ENCODE measurements at regions not wholly inside any gene's neighbourhood (a gene's known extent, or its start where the extent isn't known, plus 50 kb on each side); places are given as distances from the start of the nearest gene placed in this dataset.

DNA sequence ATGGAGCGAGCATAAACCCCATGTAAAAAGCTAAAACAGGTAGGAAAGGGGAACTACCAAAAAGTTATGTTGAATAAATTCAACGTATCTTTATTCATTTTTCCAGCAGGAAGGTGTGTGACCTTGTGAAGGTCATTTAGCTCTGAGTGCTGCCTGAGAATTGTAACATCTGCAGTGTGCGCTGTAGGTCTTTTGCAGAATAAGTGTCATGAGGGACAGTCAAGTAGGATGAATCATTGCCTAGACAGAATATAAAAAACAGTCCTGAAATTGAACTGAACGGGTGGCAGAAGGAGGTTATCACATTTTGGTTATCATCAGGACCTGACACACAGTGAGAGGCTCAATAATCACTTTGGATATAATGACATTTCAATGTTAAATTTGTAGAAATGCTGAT lies 334.8 kb upstream of the NOVA1 start:
- no peak for DNase-seq

DNA sequence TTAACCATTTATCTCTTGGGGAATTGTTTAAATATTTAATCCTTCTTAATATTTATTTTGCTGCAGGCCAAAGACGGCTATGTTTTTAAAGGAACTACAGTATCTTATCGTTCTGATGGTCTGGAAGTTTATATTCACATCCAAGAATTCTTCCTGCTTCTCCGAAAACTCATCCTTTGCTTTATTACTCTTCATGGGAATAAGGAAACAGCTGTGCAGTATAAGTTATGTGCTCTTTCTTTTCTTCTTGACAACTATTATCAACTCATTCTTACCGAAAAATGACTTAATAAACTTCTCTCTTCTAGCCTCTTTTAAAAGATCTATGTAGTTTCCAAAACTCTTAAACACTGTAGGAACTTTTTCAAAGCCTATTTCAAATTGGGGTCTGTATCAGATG lies 335.6 kb upstream of the NOVA1 start:
- DNase-seq, result no peak

DNA sequence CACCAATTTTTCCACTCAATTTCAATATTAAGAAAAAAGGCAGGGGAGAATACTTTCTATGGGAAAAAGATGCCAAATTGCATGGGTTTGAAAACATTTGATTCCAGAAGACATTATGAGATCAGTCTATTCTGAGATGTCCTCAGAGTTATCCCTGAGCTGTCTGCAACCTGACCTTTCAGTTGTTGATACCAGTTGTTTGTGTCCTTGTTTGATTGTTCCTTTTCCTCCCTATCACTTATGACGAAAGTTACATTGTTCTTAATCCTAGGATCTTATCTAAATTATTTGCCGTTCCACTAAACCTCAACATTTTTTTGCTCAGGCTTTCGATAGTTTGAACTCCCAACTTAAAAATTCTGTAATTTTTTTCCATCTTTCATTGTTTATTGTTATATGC lies 336.3 kb upstream of the NOVA1 start:
- DNase-seq, result no peak

DNA sequence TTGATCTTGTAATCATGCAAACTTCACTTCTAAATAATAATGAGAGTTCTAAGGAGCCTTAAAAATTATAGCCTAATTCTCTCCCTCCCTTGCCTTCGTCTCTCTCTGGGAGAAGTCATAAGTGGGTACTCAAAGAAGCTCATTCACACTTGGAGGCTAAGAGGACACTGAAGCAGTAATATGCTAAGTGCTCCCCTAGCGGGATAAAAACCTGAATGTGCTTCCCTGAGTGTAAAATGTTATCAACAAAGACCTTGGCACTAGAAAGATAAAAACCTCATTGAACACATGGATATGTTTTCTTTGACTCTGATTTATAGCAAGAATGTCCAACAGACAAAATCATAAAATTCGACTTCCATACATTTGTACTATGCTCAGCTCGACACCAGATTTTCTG lies 337.9 kb upstream of the NOVA1 start:
- no peak for DNase-seq

DNA sequence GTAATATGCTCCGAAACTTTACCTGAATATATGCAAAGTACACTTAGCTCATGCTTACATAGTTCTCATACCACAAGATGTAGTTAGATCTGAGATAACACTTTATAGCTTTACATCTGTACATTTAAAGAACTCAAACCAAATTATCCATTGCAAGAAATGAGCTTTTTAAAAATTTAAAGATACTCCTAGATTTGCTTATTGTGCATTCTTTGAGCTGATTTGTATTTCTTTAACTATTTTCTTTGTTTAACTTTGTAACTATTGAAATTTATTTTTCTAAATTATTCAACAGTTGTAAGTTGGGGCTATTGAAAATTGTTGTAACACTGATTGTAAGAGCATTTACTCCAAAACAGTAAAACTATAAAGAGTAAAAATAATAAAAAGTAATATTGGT lies 340.2 kb upstream of the NOVA1 start:
- DNase-seq, result no peak

DNA sequence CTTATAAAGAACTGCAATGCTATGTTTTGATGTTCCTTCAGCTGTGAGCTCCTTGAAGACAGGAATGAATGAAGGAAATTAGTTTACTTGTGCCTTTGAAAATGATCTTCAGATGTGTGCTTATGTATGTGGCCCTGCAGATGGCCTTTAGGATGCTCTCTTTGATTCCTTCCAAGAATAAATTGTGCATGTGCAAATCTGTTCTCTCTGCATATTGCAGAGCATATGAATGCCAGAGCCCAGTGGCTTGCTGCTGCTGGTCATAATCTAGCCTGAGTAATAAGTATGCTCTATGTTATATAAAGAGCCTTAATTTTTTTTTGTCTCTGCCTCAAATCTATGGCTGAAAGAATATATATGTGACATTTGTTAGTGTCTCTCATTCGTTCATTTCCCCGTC lies 341.9 kb upstream of the NOVA1 start:
- no peak for DNase-seq

DNA sequence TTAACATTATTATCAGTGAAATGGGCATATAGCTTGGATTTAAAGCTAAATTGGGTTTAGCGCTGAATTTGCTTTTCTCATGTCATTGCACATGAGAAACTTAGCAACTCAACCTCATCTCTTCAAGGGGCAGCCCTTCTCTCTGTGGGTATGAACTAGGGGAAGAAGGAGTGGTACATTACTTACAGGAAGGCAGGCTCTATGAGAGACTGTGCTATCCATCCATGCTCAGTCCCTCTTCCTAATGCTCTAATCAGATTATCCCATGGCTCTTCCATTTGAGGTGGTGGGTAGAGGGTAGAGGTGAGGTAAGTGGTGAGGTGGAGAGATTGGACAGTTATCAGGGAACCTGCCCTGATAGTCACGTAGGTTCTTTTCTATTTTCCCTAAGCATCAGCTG lies 343.7 kb upstream of the NOVA1 start:
- no peak for DNase-seq

DNA sequence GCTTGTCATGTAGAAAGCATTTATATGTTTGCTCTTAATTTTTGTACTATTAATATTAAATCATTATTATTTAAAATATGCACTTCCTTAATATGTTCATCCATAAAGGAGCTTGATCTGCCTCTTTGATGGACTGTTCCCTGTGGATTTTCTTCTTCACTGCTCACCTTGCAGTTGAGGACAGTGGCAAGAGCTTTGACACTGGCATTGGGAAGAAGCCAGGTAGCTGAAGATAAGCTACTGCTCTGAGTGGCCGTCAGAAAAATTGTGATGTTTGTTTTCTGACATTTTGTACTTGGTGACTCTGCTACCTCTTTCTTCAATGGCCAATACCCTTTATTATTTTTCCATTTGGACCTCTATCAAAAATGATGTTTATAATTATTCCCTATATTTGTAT lies 349.4 kb upstream of the NOVA1 start:
- no peak for DNase-seq

DNA sequence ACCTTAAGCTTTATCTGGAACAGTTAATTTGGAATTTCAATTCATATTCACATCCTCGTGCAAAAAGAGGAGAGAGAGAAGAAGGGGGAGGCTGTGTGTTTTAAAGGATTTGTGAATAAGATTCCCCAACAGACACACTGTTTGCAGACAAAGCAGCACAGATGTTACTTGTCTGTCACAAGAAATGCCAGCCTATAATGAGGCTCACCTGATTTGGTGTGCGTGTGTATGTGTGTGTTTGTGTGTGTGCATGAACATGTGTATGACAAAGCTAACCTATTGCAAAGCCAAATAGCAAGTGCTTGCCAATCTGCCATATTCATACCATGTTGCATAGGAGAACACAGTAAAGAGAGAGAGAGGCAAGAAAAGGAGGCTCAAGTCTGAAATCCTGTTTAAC lies 361.6 kb upstream of the NOVA1 start:
- no peak for DNase-seq

DNA sequence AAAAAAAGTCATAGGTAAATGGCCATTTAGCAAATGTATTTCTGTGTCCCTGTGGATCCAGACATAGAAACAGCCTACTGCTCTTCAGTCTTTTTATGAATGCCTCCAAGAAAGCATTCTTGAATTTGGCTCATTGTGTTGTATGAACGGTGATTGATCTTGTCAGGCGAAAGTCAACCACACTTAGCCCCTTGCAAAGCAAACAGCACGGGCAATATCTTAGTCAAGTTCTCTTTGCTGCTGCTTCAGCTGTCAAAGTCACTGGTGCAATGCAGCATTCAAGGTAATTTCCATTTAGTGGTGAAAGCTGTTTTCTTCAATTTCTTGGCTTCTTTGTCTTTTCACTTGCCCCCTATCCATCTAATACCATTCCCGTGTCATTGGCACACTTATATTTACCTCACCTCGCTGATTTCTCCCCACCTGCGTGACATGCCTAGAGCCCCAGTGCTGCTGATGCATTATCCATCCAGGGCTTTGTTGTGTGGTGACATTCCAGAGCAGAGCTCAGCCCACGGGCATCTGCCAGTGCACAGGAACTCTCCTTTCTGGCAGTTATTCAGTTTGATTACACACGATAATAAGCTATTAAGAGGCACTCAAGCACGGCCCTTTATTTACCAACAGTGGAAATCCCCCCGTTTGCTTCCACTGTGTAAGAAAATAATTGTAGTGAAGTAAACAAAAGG lies 362.3 kb upstream of the NOVA1 start:
- DNase-seq, result peak; percentile 17

DNA sequence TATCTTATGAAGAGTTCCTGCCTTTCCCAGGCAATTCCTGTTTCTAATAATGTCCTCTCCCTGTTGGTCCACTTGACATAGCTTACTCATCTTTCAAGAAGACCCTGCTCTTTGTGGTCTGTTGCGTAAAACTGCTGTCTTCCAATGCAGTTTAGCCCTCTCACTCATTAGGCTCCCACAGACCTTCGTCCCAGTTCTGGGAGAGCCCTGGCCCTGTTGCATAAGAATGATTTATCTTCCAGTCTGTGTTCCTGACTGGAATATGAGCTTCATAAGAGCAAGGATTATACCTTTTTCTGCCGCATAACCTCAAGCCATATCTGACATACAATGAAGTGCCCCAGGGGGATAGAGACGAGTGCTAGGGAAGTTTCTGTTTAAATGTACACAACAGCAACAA lies 365.9 kb upstream of the NOVA1 start:
- DNase-seq, result no peak

DNA sequence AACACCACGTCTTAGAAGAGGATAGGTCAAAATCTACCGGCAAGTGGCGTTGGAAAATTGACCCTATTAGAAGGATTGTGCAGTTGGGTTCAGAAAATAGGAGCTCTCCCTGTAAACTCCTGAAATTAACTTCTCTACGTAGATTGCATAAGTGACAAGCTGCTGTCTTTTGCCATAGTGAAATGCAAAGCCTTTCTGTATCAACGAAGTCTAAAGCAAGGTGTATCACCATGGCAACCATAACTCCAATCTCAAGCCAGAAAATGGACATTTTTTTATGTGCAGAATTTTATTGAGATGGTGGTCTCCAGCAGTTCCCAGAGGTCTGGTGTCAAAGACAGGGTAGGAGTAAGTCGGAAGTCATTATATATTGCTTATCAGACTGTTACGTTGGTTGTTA lies 367.7 kb upstream of the NOVA1 start:
- DNase-seq, result no peak

DNA sequence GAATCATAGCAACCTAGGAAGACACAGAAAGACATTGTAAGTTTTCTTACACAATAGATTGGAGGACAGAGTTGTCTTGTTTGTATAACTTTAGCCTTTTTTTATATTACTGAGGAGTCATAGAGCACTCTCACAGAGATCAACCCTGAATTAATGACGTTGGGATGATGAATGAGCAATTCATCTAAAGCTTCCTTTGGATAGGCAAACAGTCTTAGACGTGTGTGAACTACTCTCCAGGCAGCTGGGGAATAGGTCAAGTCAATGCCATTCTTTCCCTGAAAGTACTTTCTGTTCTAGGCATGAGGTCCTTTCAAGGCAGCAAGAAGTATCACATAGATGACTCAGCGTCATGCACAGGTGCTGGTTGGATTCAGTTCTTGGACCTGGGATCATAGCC lies 369.1 kb upstream of the NOVA1 start:
- no peak for DNase-seq

DNA sequence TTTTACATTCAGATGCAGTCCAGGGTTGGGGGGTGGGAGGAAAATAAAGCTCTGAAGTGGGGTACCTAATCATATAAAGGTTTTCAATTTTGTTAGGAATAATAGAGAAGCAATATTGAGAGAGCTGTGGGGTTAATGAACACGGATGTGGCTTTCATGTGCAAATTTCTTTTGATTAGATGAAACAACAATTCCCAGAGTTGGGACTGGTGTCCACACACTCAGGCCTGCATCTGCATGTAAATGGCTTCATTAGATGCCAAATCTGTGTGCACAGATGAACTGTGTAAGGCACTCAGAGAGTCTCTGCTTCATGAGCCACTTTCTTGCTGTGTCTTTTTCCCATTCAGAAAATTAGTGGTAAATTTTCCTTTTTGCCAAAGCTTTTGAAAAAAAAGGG lies 377.1 kb upstream of the NOVA1 start:
- DNase-seq, result no peak

DNA sequence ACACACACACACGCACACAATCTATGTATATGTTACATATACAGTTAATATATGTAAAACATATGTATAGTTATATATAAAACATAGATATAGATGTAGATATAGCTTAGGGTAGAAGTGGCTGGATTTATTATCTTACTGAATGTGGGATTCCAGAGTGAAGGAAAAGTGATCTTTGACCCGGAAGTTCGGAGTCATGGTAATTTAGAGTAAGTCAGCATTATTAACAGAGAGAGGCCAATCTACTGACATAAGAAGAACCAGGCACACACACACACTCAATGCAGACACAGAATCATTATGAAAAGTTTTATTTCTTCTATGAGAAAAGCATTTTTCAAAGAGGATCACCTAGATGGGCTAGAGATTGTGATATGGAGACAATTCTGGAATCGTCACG lies 384.2 kb upstream of the NOVA1 start:
- no peak for DNase-seq

DNA sequence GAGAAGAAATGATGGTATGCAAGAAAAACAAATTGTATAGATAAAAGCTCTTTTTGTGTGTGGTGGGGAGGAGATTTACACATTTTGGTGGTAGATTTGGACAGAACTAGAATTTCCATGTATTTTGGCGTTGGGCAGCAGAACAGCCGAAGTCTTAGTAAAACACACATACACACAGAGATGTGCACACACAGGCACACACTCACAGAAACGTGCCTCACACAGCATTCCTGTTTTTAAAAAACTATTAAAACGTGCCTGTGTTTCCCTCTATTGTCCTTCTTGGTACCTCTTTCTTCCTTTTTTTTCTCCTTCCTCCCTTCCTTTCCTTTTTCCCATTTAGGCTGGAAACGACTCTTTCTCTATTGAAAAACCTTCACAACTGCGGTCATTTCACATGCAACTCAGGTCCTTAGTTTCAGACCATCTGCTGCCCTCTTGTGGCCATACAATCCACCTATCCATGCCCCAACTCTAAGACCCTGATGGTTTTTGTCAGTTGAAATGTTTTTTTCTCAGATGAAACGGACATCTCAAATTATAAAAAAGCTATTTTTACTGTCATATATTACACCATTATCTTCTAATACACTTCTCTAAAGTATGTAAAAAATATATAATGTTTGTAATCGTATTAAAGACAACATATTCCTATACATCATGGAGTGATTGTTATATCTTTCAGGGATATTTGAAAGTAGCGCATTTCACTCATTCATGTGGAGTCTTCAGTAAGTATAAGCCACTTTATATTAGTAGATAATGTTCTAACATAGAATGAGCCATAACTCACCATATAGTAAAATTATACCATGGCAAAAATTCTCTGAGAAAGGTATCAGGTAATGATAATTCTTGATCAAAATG lies 386.7 kb upstream of the NOVA1 start:
- peak; percentile 75 for DNase-seq

DNA sequence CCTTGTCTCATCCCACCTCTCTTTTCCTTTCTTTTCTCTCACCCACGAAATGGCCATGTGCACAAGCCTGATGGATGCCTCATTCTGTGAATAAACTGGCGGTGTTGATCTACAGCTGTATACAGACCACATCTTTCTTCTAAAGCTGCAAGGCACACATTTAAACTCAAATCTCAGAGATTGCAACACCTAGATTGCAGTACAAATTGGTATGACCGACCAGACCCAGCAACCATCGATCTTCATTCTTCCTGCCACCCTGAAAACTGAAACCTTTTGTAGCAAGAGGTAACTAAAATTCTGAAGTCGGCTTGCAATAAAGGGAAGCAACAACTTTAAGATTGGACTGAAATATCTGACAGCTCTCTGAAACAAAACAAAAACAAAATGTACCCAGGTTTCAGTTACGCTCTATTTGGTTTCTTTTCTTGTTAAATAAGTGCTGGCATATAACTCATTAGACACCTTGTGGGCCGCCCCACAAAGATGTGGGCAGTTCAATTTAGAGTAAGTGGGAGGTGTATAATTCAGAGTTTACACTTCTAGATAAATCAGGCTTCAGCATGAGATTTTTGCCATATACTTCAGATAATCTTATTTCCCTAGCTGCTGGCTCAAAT lies 390.0 kb upstream of the NOVA1 start:
- DNase-seq, result no peak

DNA sequence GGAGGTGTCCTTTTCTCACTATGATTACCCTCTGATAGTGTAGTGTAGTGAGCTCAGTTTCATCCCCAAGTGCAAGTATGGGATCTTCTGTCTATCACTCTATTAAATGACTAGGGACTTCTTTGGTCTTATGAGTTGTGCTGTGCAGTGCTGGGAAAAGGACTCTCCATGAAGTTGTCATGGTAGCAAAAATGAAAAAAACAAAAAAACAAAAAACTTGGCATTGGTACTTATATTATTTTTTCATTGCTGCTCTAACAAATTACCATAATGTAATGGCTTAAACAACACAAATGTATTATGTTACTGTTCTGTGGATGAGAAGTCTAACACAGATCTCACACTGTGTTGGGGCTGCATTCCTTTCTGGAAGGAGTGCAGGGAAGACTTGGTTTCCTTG lies 393.1 kb upstream of the NOVA1 start:
- DNase-seq, result no peak

DNA sequence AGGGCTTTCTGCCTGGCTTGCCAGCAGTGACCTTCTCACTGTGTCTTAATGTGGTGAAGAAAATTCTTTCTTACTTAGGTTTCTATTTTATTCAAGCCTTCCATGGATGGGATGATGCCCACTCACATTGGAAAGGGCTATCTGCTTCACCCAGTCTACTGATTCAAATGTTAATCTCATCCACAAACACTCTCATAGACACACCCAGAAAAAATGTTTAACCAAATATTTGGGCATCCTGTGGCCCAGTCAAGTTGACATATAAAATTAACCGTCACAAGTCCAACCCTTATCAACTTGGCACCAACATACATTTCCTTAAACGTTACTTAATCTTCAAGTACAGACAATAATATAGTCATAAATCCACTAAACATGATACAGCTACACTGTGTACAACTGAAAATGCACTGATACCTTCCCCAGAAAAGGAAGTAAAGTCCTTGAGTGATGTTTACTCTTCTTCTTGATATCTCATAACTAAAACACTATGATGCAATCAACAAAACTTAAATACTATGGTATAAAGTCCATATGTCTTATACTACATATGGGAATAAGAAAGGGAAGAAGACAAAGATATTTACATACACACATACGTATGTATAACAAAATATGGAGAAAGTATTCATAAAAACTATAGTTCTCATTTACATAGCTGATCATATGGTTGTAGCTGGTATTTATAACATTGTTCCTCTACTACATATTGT lies 394.7 kb upstream of the NOVA1 start:
- DNase-seq, result no peak

DNA sequence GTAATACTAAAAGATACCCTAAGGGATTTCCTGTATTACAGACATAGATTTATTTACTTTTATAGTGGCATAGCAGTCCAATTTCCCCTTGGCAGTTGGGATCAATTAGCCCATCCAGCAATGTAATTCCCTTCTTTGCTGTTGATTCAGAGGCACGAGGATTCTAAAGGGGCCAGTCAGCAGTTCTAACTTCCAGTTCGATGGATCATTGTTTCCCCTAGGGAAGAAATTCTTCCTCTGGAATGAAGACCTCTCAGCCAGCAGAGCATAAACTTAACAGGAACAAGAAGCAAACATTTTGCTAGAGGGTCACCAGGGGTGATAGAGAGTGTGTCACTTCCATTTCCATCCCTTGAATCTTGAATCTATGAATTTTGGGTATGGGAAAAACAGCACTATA lies 395.7 kb upstream of the NOVA1 start:
- no peak for DNase-seq

DNA sequence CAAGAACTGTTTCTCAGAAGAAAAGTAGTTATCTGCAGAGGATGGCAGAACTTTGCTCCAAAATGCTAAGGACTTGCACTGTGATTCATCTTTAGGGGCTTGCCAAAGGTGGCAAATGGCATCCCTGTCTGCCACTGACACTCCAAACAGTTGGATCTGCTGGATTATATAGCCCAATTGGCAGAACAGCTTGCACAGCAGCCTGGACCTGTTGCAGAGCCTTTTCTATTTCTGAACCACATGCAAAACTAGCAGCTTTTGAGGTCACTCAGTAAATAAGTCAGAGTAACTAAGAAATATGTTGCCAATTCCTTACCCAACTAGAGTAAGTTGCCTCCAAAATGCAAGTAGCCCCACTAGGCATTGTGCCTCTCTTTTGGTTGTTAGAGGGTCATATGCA lies 397.5 kb upstream of the NOVA1 start:
- DNase-seq, result no peak

DNA sequence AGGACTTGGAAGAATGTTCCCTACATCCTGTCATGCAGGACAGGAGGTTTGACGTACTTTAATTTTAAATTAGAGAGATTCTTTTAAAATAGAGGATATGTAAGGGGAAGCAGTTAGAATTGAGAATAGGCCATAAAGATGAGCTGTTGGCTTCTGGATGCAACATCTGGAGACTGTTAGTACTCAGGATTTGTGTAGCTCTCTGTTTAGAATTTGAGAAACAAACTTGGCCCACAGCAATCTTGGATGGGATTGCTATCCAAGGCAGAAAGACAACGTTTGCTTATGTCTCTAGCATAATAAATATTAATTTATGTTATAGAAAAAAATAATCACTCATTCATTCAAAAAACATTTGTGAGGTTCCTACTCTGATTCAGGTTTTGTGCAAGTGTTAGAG lies 398.4 kb upstream of the NOVA1 start:
- DNase-seq, result no peak

DNA sequence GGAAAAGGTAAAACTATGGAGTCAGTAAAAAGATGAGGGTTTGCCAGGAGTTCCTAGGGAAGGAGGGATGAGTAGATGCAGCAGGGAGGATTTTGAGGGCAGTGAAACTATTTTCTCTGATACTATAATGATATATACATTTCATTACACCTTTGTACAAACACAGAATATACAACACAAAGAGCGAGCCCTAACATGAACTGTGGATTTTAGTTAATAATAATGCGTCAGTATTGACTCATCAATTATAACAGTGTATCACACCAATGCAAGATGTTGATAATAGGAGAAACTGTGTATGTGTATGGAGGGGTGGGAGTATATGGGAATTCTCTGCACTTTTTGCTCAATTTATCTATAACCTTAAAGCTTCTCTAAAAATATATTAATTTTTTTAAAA lies 404.3 kb upstream of the NOVA1 start:
- DNase-seq, result no peak

DNA sequence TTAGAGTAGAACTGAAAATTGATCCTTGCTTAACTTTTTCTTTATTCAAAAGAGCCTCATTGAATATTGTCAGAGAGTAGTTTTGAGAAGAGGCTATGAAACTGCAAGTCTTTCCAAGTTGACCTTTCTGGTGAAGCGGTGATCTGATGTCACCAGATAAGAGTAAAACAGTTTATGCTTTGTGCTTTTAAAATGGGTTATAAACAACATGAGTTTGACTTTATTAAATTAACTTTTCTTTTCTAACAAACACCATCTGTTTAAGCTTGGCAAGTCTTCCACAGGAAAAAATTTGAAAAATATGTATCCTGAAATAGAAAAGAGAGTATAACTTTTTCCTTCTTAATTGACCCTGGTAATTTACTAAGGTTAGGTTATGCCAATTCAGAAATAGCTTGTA lies 408.7 kb upstream of the NOVA1 start:
- DNase-seq, result no peak

All from NCI-H345 (cell line).